ENCODE measurements at regions not wholly inside any gene's neighbourhood (a gene's known extent, or its start where the extent isn't known, plus 50 kb on each side); places are given as distances from the start of the nearest gene placed in this dataset.
A peak's percentile ranks its signal among the peaks of the same experiment; 100 is the strongest.
"Not testable (repeated sequence)": the region's sequence is repeated elsewhere in the genome, so short reads cannot be mapped to it uniquely, and the experiment has no call there.

DNA sequence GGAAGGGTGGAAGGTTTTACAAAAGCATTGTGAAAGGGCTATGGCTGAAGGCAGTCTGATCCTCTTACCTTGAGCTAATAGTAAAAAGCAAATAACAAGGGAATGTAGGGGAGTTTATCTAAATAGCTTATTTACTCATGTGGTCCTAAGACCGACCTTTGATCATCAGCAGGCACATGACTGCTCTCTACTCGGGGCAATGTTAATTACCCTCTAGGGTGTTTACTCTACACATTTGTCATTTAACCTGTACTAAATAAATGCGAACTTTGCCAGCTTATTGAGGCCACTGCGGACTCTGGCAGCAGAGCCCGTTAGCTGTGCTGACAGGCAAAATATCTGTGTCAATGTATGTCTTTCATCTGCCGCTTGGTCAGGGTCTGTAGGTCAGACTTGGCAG lies 768.3 kb upstream of the ATXN7L3B start:
- DNase-seq, result no peak

DNA sequence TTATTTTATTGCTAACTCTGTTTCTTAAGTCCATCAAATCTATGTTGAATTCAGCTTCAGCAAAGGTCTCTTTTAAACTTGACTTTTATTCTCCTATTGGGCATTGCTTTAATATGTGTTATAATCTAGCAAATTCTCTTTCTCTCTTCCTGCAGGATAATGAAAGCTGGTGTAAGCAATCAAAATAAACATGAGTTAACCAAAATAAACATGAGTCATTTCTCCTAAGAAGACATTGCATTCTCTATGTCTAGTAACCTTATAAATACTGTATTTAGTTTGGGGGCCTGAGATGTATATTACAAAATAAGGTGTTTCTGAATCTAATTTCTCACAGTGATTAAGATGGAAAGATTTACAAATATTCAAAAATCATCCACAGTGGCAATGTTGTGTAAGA lies 739.1 kb upstream of the ATXN7L3B start:
- DNase-seq, result no peak

DNA sequence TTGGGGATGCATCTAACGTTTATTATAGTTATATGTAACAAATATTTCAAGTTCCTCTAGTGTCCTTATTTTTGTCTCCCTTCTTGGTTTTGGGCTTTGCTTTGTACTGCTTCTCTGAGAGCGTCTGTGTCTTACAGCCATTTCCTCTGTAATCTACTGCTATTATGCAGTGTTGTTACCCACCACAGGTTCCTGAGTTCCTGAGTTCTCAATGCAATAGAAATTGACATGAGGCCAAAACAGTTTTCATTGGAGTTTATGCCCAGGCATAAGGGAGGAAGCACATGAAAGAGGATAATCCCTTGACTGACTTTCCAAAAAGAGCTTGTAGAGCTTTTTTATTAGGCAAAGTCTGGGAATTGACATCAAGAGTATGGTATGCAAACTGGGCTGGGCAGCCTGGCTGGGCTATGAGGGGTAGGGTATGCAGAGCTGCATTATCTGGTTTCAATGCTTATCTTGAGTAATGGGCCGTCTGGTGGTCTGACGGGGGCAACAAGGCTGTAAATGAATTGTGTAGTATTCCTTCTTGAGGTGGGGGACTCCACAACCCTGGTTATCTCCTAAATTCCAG lies 722.5 kb upstream of the ATXN7L3B start:
- no peak for DNase-seq

DNA sequence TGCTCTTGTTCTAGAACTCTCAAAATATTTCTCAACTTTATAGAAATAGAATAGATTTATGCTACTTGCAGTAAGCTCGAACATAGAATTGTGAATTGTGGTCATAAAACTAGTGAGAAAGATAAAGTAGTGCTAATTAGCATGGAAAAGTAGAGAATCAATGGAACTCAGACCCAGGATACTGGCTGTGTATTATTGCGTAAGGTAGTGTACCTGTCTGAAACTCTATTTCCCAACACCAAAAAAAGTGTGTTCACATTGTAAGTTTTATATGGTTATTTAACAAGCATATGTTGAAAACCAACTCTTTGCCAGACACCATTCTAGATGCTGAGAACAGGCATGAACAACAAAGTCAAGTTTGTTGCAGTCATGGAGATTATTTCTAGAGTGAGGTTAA lies 720.5 kb upstream of the ATXN7L3B start:
- DNase-seq, result no peak

DNA sequence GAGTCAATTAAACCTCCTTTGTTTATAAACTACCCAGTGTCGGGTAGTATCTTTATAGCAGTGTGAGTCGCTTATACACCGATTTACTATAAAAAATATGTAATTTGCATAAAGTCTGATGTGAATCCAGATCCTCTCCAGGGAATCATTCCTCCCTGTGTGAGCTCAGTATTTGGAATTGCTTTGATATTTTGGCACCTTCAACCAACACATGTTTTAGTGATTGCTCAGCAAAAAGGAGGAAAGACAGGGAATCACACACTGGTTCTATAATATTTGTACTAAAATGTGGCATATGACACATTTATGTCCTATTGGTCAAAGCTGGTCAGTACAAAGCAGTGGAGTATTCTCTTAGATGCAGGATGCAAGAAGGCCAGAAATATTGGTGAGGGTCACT lies 703.9 kb upstream of the ATXN7L3B start:
- no peak for DNase-seq

DNA sequence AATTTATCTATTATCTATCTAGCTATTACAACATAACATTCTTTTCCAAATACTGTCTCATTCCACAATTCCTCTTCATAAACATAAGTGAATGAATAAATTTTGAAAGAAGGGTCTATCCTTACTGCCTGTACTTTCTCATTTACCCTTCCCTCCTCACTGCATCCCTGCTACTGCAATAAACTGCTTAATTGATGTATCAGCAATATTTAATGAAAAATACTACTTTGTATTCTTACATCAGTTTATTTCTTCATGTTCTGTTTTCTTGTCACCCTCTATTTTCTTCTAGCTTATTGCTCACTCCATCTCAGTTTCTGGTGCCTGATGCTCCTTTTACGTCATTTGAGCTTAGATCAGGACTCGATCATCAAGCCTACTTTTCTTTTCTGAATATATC lies 695.7 kb upstream of the ATXN7L3B start:
- DNase-seq, result no peak

DNA sequence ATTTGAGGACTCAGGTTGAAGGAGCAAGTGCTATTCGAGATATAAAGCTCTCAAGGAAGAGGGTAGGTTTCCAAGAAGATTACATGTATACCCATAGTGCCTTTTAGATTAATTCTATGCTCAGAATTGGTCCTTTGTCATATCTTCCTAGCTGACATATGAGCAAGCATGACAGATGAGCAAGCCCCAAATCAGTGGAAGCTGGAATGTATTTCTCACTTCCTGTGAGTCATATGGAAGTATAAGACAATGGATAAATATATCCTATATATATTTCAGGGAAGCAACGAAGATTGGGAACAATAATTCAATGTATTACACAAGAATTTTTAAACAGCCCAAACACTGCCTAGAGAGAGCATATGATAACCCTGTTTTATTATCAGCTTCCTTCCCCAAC lies 674.1 kb upstream of the ATXN7L3B start:
- DNase-seq, result no peak

DNA sequence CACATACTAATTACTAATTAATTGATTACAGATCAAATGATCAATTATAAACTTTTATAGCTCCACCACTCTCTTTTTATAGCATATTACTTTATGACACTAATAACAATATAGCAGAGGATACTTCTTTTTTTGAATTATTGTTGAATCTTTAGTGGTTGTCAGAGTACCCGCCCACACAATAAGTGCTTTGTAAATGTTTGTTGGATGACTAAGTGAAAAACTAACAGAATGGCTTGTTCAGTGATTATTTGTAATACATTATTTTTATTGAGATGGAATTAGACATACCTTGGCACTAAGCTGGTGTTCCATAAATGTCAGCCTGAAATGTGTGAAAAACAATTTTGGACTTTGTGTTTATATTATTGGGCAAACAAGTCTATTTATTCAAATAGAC lies 670.5 kb upstream of the ATXN7L3B start:
- no peak for DNase-seq

DNA sequence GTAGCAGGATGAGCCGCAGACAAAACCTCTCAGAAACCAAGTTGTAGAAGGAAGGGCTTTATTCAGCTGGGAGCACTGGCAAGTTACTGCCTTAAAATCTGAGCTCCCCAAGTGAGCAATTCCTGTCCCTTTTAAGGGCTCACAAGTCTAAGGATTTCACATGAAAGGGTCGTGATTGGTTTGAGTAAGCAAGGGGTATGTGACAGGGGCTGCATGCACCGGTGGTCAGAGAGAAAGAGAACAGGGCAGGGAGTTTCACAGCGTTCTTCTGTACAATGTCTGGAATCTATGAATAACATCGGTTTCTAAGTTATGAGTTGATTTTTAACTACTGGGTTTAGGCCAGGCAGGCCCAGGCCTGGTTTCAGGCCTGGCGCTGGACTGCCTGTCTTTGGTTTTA lies 660.3 kb upstream of the ATXN7L3B start:
- not testable (repeated sequence) for DNase-seq

DNA sequence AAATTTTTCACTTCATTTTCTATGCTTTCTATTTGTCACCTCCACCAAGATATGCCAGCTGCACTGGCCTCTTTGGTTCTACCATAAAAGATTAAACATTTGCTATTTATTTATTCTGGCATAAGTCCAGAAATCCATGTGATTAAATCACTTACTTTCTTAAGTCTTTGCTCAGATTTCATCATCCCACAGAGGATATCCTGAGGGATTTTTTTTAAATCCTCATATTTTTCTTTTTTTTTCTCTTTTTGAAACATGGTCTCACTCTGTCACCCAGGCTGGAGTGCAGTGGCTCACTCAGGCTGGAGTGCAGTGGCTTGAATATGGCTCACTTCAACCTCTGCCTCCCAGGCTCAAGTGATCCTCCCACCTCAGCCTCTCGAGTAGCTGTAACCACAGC lies 645.4 kb upstream of the ATXN7L3B start:
- DNase-seq, result no peak

DNA sequence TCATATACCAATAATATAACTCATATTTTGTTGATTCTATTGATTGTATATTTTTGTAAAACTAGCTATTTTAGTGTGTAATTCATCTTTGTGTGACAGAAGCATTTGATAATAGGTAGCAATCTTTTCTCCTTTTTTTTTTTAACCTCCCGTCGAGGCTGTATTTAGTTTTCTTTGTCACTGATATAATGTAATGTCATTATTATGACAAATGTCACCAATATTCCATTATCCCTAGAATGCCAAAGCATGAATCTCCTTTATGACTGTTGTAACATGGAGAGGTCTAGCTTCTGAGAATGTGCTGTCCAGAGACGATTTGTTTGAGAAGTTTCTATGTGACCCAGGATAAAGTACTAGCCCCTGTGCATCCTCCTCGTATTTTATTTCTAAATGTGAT lies 639.0 kb upstream of the ATXN7L3B start:
- DNase-seq, result no peak

DNA sequence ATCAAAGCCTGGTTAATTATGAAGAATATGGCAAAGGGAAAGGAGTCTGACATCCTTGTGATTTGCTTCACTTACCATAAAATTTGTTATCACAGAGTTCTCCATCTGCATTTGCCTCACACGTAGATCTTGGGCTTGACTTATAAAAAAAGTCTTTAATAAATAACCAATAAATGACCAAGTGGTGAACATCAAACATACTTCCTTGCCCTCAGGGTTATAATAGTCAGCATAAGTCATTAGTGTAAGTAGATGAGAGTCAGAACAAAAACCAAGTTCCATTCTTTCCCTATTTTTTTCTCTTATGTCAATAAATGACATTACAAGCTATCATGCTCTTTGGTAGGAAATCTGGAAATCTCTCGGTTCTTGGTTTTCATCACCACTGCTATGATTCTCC lies 635.4 kb upstream of the ATXN7L3B start:
- DNase-seq, result no peak

DNA sequence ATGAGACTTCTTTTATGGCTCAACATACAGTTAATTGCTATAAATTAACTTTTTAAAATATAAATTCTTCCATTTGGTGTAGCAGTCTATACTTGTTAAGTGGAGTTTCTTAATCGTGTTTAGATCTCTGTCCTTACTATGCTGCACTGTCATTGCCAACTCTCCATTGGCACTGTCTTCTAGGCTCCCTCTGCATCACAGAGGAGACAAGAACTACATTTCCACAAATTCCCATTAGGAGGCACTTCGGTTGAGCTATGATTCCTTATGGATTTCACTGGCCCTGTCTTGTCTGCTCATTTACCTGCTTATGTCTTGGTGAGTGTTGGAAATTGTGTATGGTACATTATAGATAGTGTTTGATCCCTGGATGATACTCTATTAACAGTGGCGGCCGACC lies 630.9 kb upstream of the ATXN7L3B start:
- no peak for DNase-seq

DNA sequence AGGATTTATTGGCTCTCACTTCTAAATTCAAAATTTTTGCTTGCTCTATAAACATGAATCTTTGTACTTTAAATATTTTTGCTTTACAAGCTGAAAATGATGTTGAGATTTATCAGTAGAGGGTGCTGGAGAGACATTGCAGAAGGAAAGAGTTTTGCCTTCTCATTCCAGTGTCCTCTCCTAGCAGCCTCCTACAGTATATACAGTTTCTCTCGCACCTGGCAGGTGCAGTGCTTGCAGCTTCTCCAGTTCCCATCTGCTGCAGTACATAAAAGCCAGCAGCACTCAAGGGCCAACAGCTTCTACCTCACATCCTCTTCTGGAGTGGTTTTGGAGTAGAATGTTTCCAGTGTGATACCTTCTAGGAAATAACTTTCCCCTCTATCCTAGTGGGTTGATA lies 601.8 kb upstream of the ATXN7L3B start:
- peak; percentile 1 for DNase-seq

DNA sequence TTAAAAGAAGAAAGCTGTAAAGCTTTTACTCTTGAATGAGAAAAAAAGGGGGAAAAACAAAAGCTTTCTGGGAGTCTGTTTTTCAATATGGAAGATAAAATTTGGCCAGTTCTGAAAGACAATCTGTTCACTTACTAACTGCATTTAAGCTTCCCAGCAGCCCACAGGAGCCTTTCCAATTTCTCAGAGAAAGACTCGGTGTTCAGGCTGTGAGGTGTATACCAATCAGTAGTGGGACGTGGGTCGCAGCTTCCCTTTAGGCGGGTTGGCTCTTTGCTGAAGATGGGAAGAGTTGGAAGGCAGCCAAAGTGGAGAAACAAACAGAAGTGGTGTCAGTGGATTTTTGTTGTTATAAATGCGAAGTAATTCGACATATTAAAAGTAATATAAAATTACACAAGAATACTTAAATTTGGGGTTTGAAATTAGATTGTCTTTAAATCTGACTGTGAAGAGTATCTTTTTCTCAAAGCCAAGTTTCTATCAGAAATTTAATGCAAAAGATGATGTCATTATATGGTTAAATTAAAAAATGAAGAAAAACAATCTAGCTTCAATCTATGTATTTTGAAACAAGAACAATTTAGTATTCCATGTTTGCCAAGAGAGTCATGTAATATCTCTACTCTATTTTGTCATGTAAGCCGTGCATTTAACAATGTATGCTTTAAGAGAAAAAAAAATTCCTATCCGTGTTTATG lies 590.2 kb upstream of the ATXN7L3B start:
- no peak for DNase-seq

DNA sequence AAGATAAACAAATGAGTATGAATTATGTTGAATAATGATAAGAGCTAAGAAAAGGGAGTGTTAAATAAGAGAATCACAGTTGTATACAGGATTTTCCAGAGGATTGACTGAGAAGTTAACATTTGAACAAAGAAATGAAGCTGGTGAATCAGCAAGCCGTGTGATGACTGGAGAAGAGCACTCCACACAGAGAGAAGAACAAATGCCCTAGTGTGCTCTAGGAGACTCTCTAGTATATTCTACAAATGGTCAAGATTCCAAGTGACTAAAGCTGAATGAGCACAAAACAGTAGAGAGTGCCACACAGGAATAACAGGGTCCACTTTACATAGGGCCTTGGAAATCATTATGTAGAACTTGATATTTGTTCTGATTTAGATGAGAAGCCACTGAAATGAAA lies 587.1 kb upstream of the ATXN7L3B start:
- DNase-seq, result no peak

DNA sequence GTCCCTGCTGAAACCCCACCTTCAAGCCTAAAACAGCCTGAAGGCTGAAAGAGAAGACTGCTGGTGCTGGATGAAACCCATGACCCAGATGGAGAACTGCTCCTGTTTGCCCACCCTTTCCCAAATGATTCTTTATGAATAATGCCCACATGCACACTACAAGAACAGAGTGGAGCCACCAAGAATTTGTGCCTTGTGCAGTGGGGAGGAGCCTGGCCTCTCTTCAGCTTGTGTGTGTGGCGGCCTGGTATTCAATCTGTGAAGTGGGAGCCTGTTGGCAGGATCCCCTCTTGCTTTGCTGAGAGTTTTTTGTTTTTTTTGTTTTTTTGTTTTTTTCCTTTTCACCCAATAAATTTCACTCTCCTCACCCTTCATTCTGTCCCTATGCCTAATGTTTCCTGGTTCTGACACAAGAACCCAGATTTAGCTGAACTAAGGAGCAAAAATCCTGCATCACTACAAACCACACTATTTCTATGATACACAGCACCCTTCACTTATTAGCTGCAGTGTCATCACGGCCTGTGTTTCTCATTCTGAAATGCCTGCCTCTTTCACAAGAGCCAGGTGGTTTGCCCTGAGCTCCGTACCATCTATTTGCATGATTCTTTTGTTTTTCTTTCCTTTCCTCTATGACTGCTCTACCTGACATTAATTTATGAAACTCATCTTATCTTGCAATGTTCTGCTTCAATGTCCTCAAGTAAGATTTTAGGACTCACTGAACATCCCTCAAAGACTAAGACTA lies 585.5 kb upstream of the ATXN7L3B start:
- no peak for DNase-seq

DNA sequence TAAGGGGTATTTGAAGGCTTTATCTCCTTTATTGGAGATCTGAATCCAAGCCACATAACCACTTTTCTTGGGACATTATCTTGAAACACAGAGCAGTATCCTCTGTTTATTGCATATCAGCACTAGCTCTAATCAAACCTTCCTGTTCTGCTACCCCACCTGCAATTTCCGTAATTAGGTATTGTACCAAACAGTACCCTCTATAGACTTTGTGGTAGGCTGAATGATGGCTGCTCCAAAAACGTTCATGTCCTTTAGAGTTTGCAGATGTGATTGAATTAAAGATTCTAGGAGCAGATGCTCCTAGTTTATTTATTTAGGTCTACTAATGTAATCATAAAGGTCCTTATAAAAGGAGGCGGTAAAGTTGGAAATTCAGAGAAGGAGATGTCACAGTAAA lies 573.0 kb upstream of the ATXN7L3B start:
- DNase-seq, result no peak

DNA sequence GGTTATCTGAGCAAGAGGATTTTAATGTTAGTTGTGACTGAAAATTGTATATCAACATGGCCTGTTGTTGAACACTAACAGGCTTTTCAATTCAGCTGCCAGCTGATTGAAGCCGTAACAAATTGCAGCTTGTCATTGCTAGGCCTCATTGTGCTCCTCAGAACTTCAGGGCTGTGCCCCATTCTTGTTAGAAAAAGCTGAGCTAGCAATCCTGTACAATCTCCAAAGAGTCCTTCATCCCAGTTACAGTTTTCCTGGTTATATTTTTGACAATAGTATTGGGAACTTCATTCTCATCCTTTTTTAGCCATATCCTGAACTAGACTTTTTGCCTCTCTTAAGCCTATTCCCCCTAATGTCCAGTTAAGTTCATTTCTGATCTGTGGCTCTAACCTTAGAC lies 564.1 kb upstream of the ATXN7L3B start:
- no peak for DNase-seq

DNA sequence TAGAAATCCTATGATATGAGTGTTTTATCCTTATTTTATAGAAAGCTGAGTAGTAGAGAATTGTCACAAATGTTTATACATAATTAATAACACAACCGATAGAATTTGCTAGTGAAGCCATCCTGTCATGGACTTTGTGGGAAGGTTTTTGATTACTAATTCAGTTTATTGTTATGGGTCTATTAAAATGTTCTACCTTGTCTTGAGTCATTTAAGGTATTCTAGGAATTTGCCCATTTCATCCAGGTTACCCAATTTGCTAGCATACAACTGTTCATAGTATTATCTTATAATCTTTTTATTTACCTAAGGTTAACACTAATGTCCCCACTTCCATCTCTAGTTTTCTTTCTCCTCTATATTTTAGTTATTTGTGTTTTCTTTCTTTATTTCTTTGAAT lies 553.1 kb upstream of the ATXN7L3B start:
- no peak for DNase-seq

DNA sequence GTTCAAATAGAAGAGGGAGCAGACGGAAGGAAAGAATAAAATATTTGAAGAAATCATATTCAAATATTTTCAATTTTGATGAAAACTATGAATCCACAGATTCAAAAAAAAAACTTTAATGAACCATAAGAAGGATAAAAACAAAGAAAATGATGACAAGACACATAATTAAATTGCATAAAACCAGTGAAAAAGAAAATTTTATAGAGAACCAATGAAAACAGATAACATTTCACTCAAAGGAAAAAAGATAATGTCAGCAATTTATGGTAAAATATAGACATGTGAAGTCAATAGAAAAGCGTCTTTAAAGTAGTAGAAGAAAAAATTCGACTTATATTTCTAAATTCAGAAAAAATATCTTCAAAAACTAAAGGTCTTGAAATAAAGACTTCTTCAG lies 546.5 kb upstream of the ATXN7L3B start:
- no peak for DNase-seq

DNA sequence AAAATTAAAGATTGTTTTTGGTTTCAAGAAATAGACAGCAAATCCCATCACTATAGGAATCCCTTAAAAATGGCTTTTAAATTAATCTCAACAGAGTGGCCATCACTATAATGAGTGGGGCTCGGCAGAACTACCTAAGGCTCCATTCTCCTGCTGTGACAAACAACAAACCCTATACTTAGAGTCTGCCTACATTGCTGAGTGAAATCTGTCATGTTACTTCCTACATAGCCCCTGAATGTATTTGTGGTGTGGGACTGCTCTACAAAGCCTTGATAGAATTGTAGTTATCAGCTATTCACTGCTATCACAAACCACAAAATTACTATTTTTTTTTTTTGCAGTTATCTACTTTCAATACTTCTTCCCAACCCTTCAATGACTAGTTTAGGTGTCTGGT lies 538.7 kb upstream of the ATXN7L3B start:
- DNase-seq, result no peak

DNA sequence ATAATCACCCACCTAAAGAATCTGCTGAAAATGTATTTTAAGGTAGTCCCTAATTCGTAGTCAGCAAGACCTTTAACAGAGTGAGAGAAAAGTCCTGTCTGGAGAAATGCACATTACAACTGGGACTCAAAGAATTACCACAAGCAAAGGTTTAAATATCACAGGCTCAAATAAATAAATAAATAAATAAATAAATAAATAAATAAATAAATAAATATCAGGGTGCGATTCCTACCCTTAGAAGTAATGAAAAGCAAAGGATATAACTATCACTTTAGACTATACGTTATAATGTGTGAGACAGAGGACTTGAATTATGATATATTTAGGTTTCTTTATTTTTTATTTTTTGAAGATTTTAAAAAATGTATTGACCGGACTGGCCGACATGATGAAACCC lies 522.5 kb upstream of the ATXN7L3B start:
- no peak for DNase-seq

DNA sequence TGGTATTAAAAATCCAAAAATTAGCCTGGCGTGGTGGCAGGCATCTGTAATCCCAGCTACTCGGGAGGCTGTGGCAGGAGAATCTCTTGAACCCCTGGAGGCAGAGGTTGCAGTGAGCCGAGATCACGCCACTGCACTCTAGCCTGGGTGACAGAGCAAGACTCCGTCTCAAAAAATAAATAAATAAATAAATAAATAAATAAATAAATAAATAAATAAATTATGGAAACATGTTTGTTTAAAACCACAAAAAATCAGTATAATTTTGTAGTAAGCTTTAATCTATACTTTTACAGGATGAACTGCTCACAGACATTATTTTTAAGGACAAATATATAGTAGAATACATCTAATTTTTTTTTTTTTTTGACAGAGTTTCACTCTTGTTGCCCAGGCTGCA lies 521.3 kb upstream of the ATXN7L3B start:
- DNase-seq, result not testable (repeated sequence)

DNA sequence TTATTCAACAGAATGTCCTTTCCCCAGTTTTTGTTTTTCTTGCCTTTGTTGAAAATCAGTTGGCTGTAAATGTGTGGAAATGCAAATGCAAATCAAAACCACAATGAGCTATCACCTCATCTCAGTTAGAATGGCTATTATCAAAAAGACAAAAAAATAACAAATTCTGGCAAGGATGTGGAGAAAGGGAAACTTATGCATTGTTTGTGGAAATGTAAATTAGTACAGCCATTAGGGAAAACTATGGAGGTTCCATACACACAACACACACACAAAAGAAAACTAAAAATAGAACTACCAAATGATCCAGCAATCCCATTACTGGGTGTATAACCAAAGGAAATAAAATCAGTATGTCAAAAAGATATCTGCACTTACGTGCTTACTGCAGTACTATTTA lies 518.8 kb upstream of the ATXN7L3B start:
- DNase-seq, result no peak
